Ovary (tissue), 7 donors: ENCODE measurements at regions not wholly inside any gene's neighbourhood (a gene's known extent, or its start where the extent isn't known, plus 50 kb on each side); places are given as distances from the start of the nearest gene placed in this dataset.
"Not testable (repeated sequence)": the region's sequence is repeated elsewhere in the genome, so short reads cannot be mapped to it uniquely, and the experiment has no call there.

ENCODE experiments used
- DNase-seq, 5 donors: peaks; one replicate each; pipeline ENCODE4 v3.0.0-alpha.2; 2019 to 2020
- H3K27ac ChIP-seq, 2 donors: fragments of 200-600 bp; one replicate each; pipeline versions ENCODE4 v1.5.1 to v1.8.0; 2019 to 2022
- H3K27me3 ChIP-seq: fragments of 200-600 bp; one replicate; pipeline ENCODE4 v1.8.0; 2022
- H3K36me3 ChIP-seq: fragments of 200-600 bp; sonication (generic); one replicate; pipeline ENCODE4 v1.5.1; 2019
- H3K4me1 ChIP-seq: one replicate; pipeline ENCODE4 v1.8.1; 2013; ENCODE audit warnings: mild to moderate bottlenecking, moderate library complexity; ENCODE audit not compliant: insufficient read depth
- H3K4me3 ChIP-seq: fragments of 200-600 bp; sonication (generic); one replicate; pipeline ENCODE4 v1.5.1; 2017
- H3K9me3 ChIP-seq, 2 donors: fragments of 200-600 bp in 1 of 2; sonication (generic) in 1 of 2; one replicate each; pipeline versions ENCODE4 v1.5.1 to v1.8.1; 2013 to 2019; ENCODE audit warnings: mild to moderate bottlenecking in 1 of 2, moderate library complexity in 1 of 2
- EP300 ChIP-seq: sonication (generic); formaldehyde crosslinking; IDR thresholded peaks from one replicate; pipeline ENCODE4 v1.6.1; 2017; ENCODE audit warnings: antibody characterized with exemption
- POLR2A ChIP-seq: fragments of 450-650 bp; IDR thresholded peaks from one replicate; pipeline ENCODE4 v1.6.1; 2017; ENCODE audit warnings: antibody characterized with exemption, mild to moderate bottlenecking, moderate library complexity
- WGBS, 3 donors: extraction: QIAGEN DNeasy Blood & Tissue Kit in 1 of 3; methylation state at CpG; one replicate each; pipeline versions ENCODE4 v1.1.5 to v1.1.7; 2013 to 2017; 5-methylcytosine and 5-hydroxymethylcytosine counted together
- intact Hi-C, 4 donors: fragments of 100-400 bp; cut with DNase I; formaldehyde crosslinking; loops; one replicate each; pipeline versions ENCODE4 v1.11.0 to v1.15.1; 2022 to 2023
- TF ChIP-seq, protein P1 (sequence below), 3 donors: fragments of 450-650 bp in 2 of 3; fragments of 200-600 bp in 1 of 3; IDR thresholded peaks; one replicate each; pipeline versions ENCODE4 v1.5.1 to v1.8.0; 2016 to 2022; ENCODE audit warnings: antibody characterized with exemption in 3 of 3, mild to moderate bottlenecking in 1 of 3
- donor health status: DM: no; HTN: no; CAD: no; lungs with moderate emphysema.
- donor health status: DM: no; HTN: no; CAD: no.
- donor health status: Bipolar disorder and iron deficiency.
- donor health status: DM: no; HTN: no; CAD: no.
- donor health status: DM: yes; HTN: yes; CAD: no.

DNA sequence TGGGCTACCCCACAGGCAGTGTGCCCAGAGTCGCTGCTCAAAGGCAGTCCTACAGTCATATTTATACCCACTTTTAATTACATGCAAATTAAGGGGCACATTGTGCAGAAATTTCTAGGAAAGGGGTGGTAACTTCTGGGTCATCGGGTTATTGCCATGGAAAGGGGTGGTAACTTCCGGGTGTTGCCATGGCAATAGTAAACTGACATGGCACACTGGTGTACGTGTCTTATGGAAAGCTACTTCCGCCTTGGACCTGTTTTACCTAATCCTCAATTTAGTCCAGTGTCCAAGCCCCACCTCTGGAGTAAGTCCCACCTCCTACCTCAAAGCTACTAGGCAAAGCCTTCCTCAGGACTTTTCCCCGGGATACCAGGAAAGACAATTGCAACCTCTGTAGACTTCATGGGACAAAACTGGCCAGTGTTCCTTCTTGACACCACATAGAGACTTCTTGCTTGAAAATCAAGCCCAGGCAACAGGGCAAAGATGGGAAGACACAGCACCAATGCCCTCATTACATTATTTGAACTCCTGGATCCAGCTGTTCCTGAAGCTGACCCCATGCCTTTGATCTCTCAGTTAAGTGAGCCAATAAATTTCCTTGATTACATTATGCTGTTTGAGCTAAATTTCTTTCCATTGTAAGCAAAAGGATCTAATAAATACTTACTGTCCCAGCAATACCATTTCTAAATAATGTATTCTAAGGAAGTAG is 63.3 kb upstream of the AGAP1 start:
- H3K27ac ChIP-seq: no peak overlapping the region
- TF ChIP-seq, protein P1, sequence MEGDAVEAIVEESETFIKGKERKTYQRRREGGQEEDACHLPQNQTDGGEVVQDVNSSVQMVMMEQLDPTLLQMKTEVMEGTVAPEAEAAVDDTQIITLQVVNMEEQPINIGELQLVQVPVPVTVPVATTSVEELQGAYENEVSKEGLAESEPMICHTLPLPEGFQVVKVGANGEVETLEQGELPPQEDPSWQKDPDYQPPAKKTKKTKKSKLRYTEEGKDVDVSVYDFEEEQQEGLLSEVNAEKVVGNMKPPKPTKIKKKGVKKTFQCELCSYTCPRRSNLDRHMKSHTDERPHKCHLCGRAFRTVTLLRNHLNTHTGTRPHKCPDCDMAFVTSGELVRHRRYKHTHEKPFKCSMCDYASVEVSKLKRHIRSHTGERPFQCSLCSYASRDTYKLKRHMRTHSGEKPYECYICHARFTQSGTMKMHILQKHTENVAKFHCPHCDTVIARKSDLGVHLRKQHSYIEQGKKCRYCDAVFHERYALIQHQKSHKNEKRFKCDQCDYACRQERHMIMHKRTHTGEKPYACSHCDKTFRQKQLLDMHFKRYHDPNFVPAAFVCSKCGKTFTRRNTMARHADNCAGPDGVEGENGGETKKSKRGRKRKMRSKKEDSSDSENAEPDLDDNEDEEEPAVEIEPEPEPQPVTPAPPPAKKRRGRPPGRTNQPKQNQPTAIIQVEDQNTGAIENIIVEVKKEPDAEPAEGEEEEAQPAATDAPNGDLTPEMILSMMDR (IDR thresholded peaks at IDR 0.05): no peak
- TF ChIP-seq EP300 (no peak), POLR2A (no peak)
- no peaks in the 10 kb centered on the region for H3K9me3 ChIP-seq
- DNase-seq: no peak
- no peaks in the 10 kb centered on the region for H3K27me3 ChIP-seq
- peaks cover 2% of the 10 kb centered on the region for H3K4me1 ChIP-seq
- 90 to 95% (median 93%) methylated on average over 6 of the region's 6 CpGs for WGBS, 3 donors
- no peak overlapping the region for H3K4me3 ChIP-seq
- H3K36me3 ChIP-seq: no peaks in the 10 kb centered on the region
- intact Hi-C loops: loop anchor here in 1 of 4 donors (10.0 kb wide), 1 partner anchor 164 kb away; no protein-coding TSS in a partner anchor

DNA sequence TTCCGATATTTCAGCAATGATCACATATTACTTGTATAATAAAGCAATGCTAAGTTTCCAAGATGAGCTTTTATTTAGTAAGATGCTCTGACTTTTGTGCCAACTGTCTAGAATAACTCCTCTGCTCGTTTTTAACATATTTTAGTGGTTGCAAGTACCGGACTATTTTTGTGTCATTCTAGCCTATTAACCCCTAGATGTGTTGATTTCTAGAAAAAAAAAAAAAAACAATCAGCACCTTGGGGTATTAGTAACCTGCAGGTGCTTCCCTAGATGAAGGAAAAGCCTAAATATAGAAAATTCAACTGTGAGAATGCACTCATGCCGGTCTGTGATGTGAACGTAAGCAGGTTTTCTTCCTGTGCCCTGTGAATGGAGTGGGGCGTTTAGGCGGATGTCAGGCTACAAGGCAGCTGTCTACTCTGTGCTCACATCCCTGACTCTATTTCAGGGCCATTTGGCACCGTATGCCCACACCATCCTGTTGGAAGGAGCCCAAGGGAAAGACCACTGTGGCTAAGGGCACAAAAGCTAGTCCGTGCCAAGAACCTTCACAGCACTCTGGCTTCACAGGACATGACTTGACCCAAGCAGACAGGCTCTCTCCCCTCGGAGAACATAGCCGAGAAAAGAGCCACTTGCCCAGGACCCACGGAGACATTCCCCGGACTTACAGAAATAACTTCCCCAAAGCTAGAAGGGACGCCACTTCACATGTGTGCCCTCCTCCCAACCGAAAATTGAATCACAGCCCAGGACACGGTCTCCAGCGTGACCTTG is 60.9 kb upstream of the AGAP1 start:
- Histone ChIP-seq H3K27ac (peak overlapping the region in 1 of 2 donors; percentile 44), H3K4me3 (no peak overlapping the region), H3K4me1 (peaks cover 2% of the 10 kb centered on the region), H3K36me3 (no peaks in the 10 kb centered on the region), H3K9me3 (no peaks in the 10 kb centered on the region), H3K27me3 (no peaks in the 10 kb centered on the region)
- DNase-seq: peak in 4 of 5 donors; percentile 21 to 45 (median 27)
- TF ChIP-seq, protein P1 (IDR thresholded peaks at IDR 0.05): no peak
- no peak for TF ChIP-seq POLR2A
- no peak for TF ChIP-seq EP300
- 5 to 19% (median 11%) methylated on average over 17 of the region's 17 CpGs for WGBS, 3 donors
- intact Hi-C loops: loop anchor here in 1 of 4 donors (10.0 kb wide), 1 partner anchor 162 kb away; no protein-coding TSS in a partner anchor

DNA sequence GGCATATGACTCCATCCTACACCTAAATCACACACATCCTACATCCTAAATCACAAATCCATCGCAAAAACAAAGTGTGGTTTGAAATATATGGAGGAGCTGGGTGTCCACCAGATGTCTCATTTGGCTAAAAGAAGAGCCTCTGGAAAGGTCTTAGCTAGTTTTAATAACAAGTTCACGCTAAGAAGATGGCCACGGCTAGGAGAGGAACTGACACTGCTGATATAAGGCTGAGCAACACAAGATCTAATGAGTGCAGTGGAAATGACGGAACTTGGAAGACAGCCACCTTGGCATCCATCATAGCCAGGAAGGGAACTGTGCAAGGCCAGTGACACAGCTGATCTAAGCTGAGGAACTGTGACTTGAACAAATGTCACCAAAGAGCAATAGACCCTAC is 60.0 kb upstream of the AGAP1 start:
- intact Hi-C loops: loop anchor here in 1 of 4 donors (10.0 kb wide), 1 partner anchor 161 kb away; no protein-coding TSS in a partner anchor
- Histone ChIP-seq H3K9me3 (no peaks in the 10 kb centered on the region), H3K4me1 (peaks cover 2% of the 10 kb centered on the region), H3K4me3 (no peak overlapping the region), H3K36me3 (no peaks in the 10 kb centered on the region), H3K27me3 (no peaks in the 10 kb centered on the region), H3K27ac (peak overlapping the region in 1 of 2 donors; percentile 44)
- 6 to 9% (median 6%) methylated on average over 4 of the region's 4 CpGs for WGBS, 3 donors
- DNase-seq: peak; percentile 22 to 56 (median 37)
- TF ChIP-seq EP300 (no peak), POLR2A (no peak)
- TF ChIP-seq, protein P1 (IDR thresholded peaks at IDR 0.05): no peak

DNA sequence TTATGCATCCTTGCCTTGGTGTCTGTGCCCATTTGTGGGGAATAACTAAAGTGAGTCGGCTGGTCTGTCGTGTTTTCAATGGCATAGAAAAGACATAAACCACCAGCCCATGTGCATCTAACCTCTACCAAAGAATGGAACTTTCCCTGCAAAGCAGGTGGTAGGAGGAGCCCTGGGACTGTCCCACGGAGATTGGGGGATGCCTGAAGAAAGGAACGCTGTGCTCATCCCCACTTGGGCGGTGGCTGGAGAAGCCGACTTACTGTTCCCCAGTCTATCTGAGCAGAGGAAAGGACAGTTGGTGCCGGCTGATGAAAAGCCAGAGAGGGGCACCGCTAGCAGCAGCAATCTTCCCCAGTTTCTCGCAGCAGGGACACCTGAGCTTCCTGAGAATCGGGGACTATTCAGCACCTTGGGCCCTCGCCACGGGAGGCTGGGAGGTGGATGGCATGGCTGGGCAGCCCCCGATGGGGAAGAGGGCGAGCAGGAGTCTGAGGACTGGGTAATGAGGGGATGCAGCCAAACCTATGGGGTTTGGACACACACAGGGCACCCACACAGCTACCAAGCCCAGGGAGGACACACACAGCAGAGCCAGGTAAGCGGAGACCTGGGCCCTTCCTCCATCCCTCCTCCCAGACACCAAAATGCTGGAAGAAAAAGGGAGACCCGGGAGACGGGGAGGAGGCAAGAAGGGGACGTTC is 53.7 kb upstream of the AGAP1 start:
- no peaks in the 10 kb centered on the region for H3K9me3 ChIP-seq
- no peaks in the 10 kb centered on the region for H3K27me3 ChIP-seq
- H3K36me3 ChIP-seq: no peaks in the 10 kb centered on the region
- H3K4me3 ChIP-seq: no peak overlapping the region
- TF ChIP-seq EP300: no peak
- TF ChIP-seq POLR2A: no peak
- TF ChIP-seq, protein P1 (IDR thresholded peaks at IDR 0.05): no peak
- DNase-seq: no peak
- H3K4me1 ChIP-seq: no peaks in the 10 kb centered on the region
- H3K27ac ChIP-seq: no peak overlapping the region
- 72 to 79% (median 75%) methylated on average over 18 of the region's 18 CpGs for WGBS, 3 donors
- intact Hi-C loops: loop anchor here in 1 of 4 donors (10.0 kb wide), 1 partner anchor 155 kb away; no protein-coding TSS in a partner anchor

DNA sequence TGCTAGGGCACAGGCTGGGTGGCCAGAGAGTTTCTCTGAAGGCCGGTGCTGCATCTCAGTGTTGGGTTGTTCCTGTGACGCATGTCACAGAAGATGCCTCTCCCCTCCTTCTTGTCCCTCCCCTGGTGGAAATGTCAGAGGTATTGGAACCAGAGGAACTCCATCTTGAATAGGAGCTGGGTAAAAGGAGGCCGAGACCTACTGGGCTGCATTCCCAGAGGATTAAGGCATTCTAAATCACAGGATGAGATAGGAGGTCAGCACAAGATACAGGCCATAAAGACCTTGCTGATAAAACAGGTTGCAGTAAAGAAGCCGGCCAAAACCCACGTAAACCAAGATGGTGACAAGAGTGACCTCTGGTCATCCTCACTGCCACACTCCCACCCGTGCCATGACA is 50.3 kb upstream of the AGAP1 start:
- H3K27ac ChIP-seq, H3K36me3 ChIP-seq, intact Hi-C loops, H3K27me3 ChIP-seq, H3K4me1 ChIP-seq, H3K9me3 ChIP-seq, DNase-seq, H3K4me3 ChIP-seq: not testable (repeated sequence)
- WGBS, 3 donors: 69 to 90% (median 76%) methylated on average over 6 of the region's 6 CpGs
